ENCODE measurements at regions not wholly inside any gene's neighbourhood (a gene's known extent, or its start where the extent isn't known, plus 50 kb on each side); places are given as distances from the start of the nearest gene placed in this dataset.

GRCh38 chr16:9458816-9459215 is 367.4 kb downstream of the HAPSTR1 start:
- H3K9me3 ChIP-seq (ENCODE audit: control insufficient read depth, insufficient read depth, low read depth, low read length): no peaks in the 10 kb centered on the region
- TF ChIP-seq POLR2AphosphoS5 (IDR thresholded peaks at IDR 0.05; ENCODE audit: low read depth, low read length): no peak
- TF ChIP-seq REST (IDR thresholded peaks at IDR 0.05; ENCODE audit: insufficient read depth in 1 of 2, low read depth in 2 of 2, low read length in 1 of 2): no peak
- TF ChIP-seq SIN3A (IDR thresholded peaks at IDR 0.05; ENCODE audit: borderline replicate concordance, insufficient read depth, low read depth, low read length): no peak
- TF ChIP-seq CTCF (IDR thresholded peaks at IDR 0.05): no peak
- no peak for TF ChIP-seq TCF7L2 (IDR thresholded peaks at IDR 0.05; ENCODE audit: low read depth, low read length)
- H3K4me1 ChIP-seq (ENCODE audit: control insufficient read depth, insufficient read depth, low read length): no peaks in the 10 kb centered on the region
- intact Hi-C loops (cut with micrococcal nuclease; ENCODE audit: unreplicated experiment): no loop called here
- CTCF ChIA-PET: no interaction called here
- POLR2A ChIA-PET: no interaction called here
- H3K27ac ChIP-seq (ENCODE audit: low read length): no peak overlapping the region
- peaks cover 18% of the 10 kb centered on the region; the same call in 1 of the 2 replicates for H3K27me3 ChIP-seq (ENCODE audit: control insufficient read depth, insufficient read depth, low read length)
- in situ Hi-C loops (cut with HindIII; ENCODE audit: low pct_unique_long_range_greater_than_20kb, low sequenced_read_pairs): no loop called here
- no TSS peak for BruUV-seq (replicated peaks)
- H3K4me3 ChIP-seq (ENCODE audit: low read depth in 2 of 2, low read length in 2 of 2): no peak overlapping the region
- DNase-seq (ENCODE audit: low read depth, low spot score) (no peak), ATAC-seq (no peak)
- H3K36me3 ChIP-seq (ENCODE audit: control insufficient read depth, insufficient read depth, low read length): no peaks in the 10 kb centered on the region

GRCh38 chr16:9462984-9463383 is 371.5 kb downstream of the HAPSTR1 start:
- Histone ChIP-seq H3K36me3 (ENCODE audit: control insufficient read depth, insufficient read depth, low read length) (no peaks in the 10 kb centered on the region), H3K4me3 (ENCODE audit: low read depth in 2 of 2, low read length in 2 of 2) (no peak overlapping the region), H3K27me3 (ENCODE audit: control insufficient read depth, insufficient read depth, low read length) (peaks cover 18% of the 10 kb centered on the region; the same call in 1 of the 2 replicates), H3K9me3 (ENCODE audit: control insufficient read depth, insufficient read depth, low read depth, low read length) (no peaks in the 10 kb centered on the region), H3K27ac (ENCODE audit: low read length) (no peak overlapping the region), H3K4me1 (ENCODE audit: control insufficient read depth, insufficient read depth, low read length) (no peaks in the 10 kb centered on the region)
- ChIA-PET CTCF (no interaction called here), POLR2A (interaction anchor here (0.6 kb wide), 1 partner anchor 288 kb away, joined by 10 read pairs; no protein-coding TSS in a partner anchor)
- DNase-seq (ENCODE audit: low read depth, low spot score): no peak
- intact Hi-C loops (cut with micrococcal nuclease; ENCODE audit: unreplicated experiment): no loop called here
- in situ Hi-C loops (cut with HindIII; ENCODE audit: low pct_unique_long_range_greater_than_20kb, low sequenced_read_pairs): no loop called here
- TF ChIP-seq REST (IDR thresholded peaks at IDR 0.05; ENCODE audit: insufficient read depth in 1 of 2, low read depth in 2 of 2, low read length in 1 of 2): no peak
- no peak for TF ChIP-seq CTCF (IDR thresholded peaks at IDR 0.05)
- TF ChIP-seq POLR2AphosphoS5 (IDR thresholded peaks at IDR 0.05; ENCODE audit: low read depth, low read length): no peak
- no peak for TF ChIP-seq TCF7L2 (IDR thresholded peaks at IDR 0.05; ENCODE audit: low read depth, low read length)
- TF ChIP-seq SIN3A (IDR thresholded peaks at IDR 0.05; ENCODE audit: borderline replicate concordance, insufficient read depth, low read depth, low read length): no peak
- no TSS peak for BruUV-seq (replicated peaks)
- ATAC-seq: no peak
